ELR (cell line): ENCODE measurements at regions not wholly inside any gene's neighbourhood (a gene's known extent, or its start where the extent isn't known, plus 50 kb on each side); places are given as distances from the start of the nearest gene placed in this dataset.
"Not testable (repeated sequence)": the region's sequence is repeated elsewhere in the genome, so short reads cannot be mapped to it uniquely, and the experiment has no call there.

Experiments
- DNase-seq: peaks from one replicate; pipeline ENCODE4 v3.0.0-alpha.2; 2015; ENCODE audit warnings: low read depth

DNA sequence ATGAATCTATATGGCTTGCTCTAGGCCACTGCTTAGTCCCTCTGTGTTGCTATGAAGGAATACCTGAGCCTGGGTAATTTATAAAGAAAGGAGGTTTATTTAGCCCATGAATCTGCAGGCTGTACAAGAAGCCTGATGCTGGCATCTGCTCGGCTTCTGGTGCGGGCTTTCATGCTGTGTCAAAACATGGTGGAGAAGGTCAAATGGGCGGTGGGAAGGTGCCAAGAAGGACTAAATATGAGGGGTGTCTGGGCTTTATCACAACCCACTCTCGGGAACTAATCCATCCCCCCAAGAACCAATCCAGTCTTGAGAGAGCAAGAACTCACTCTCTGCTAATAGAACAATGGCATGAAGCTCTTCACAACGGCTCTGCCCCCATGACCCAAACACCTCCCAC is 481.6 kb downstream of the EIPR1 start:
- no peak for DNase-seq

DNA sequence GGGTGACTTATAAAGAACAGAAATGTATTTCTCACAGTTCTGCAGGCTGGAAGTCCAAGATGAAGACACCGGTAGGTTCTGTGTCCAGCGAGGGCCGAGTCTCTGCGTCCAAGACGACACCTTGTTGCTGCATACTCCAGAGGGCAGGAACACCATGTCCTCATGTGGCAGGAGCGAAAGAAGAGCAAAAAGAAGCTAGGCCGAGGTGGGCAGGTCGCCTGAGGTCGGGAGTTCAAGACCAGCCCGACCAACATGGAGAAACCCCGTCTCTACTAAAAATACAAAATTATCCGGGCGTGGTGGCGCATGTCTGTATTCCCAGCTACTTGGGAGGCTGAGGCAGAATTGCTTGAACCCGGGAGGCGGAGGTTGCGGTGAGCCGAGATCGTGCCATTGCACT is 483.6 kb downstream of the EIPR1 start:
- DNase-seq: not testable (repeated sequence)

DNA sequence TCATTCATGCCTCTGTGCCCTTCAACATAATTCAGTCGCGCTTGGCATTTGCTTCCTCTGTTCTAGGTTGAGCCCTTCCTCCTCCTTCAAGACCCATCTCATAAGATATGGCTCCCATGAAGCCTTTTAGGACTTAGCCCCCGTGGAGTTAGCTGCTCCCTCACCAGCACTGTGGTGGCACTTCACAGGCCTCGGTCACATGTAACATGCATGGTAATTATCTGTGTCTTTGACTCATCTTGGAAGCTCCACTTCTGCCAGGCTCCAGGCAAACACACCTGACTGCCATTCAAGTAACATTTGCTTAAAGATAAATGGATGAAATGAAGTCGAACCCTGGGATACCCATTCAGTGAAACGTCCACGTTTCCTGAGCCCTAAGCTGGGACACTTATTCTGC is 484.7 kb downstream of the EIPR1 start:
- DNase-seq: no peak

DNA sequence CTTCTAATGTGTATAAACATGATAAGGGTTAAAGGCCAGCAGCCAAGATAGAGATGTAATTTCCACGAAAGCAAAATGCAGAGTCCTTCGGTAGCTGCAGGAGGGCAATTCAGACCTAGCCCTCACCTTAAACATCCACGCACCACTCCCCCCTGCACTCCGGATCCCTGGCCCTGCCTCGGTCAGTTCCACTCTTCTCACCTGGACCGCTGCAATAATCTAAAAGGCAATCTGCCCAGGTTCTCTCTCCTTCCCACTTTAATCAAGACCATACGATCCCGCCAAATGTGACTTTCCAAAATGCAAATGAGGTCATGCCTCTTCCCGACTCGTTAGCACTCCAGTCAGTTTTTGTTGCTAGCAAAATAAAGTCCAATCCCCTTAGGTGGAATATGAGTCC is 485.2 kb downstream of the EIPR1 start:
- no peak for DNase-seq

DNA sequence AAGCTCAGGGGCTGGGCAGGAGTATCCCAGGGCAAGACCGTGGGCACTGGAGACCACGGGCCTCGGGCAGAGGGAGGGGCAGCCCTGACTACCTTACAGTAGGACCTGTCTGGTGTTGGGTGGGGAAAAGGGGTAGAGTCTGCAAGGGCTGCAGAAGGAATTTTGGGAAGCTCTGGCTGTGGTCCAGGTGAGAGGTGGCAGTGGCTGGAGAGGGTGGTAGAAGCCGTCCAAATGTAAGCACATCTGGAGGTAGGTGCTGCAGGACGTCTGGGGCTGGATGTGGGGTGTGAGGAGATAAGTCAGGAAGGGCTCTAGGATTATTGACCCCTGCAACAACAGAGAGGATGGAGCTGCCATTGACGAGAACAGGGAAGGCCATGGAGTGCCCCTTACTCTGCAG is 486.7 kb downstream of the EIPR1 start:
- DNase-seq: no peak

DNA sequence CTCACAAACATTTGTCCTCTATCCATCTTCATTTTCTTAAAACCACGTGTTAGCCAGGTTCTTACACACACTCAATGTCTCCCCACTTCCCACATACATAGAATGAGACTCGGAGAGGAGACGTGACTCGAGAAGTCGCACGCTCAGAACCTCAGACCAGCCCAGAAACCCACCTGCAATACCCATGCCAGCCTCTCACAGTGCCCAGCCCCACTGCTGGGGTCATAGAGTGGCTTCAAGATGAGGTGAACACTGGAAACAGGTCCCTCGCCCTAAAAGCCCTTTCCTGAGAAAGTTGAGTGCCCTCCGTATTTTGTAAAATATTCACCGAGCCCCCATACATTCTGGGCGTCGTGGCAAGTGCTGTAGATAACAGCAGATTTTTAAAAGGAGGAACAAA is 487.4 kb downstream of the EIPR1 start:
- no peak for DNase-seq

DNA sequence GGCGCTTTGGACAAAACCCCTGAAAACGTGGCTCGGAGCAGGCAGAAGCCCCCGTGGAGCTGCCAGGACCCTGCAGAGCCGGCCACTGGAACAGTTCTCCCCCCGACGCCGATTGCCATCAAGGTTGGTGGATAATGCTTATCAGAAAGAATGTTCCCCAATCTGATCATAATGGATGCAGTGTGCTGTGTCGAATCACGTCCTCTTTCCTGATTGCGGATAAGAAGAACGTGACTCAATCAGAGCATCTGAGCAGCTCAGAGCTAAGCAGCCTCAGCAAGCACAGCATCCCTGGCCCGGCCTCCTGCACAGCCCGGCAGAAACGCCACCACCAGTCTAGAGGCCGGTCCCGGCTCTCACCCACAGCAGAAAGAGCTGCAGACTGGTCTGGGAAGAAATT is 488.0 kb downstream of the EIPR1 start:
- no peak for DNase-seq

DNA sequence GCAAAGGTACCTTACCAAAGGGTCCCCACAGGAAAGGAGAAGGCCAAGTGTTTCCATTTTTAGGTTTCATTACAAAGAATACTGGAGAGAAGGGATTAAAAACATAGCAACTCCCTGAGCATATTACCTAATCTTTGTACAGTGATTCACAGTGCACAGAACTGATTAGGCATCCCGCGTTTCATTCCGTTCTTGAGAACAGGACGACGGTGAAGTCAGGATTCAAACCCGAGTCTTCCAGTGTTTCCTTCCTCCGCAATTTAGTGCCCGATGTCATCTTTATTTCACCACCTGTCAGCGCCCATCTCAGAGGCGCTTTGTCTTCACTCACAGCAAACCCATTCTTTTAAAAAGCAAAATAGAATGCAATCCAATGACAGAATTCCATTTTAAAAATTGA is 488.5 kb downstream of the EIPR1 start:
- no peak for DNase-seq

DNA sequence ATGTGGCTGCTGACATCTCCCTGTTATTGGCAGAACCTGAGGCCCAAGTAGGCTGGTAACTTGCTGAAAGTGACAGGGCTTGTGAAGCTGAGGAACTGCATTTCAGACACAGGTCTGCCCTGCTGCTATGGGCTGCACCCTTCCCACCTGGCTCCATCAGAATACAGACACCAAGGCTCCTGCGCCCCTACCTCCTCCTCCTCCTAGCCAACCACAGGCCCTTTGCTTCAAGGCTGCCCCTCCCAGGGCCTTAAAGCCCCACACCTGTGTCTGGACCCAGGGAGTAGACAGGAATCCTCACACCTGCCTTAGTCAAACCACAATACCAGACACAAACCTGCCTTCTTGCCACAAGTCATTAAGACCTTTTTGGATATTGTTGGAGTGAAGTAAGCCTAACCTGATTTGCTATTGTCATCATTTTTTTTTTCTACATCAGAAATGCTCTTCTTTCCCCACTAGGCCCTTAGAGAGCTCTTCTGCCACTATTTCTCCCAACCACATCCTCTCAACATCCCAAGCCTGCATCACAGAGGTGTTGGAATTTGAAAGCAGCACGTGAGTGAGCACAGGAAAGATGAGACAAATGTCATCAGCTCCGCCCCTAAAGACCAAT is 489.7 kb downstream of the EIPR1 start:
- DNase-seq: no peak

DNA sequence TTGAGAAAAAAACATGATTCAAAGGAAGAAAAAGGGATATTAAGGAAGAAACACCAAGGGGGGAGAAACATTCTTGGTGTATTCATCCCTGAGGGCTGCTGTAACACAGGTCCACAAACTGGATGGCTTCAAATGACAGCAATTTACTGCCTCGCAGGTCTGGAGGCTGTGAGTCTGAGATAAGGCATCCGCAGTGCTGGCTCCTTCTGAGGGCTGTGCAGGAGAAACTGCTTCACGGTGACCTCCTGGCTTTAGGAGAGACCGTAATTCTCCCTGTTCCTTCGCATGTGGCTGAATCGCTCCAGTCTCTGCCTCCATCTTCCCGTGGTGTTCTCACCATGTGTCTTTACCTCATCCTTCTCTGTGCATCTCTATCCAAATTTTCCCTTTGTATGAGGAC is 490.7 kb downstream of the EIPR1 start:
- no peak for DNase-seq

DNA sequence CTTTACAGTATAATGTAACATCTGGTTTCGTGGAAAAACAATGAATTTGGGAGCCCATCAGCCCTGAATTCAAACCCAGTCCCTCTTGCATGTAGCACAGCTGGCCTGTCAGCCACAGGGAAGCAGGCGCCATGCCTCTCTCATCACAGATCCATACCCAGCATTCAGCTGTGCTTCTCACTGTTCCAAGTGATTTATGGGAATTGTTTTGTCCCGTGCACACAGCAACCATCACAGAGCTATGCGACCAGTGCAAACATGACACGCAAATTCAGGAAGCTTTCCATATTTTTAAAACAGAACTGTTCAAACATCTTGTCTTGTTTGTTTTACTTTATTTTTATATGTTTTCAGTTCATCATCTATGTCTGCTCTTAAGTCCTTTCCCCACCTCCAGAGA is 496.1 kb downstream of the EIPR1 start:
- no peak for DNase-seq

DNA sequence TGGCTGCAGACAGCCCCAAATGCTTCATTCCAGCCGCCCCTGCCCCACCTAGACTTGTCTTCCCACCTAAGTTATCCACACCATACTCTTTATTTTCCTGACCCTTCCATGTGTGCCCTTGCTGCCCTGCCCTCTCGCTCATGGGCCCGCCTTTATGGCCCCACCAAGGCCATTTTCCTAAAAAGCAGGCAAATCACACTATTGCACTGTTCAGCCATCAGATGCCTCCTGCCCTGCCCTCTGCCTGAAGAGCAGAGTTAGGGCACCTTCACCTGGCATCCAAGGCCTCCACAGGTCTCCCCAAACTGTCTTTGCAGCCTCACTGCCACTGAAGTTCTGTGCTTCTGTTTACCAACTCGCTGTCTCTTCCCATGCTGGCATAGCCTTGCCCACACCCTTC is 496.7 kb downstream of the EIPR1 start:
- no peak for DNase-seq

DNA sequence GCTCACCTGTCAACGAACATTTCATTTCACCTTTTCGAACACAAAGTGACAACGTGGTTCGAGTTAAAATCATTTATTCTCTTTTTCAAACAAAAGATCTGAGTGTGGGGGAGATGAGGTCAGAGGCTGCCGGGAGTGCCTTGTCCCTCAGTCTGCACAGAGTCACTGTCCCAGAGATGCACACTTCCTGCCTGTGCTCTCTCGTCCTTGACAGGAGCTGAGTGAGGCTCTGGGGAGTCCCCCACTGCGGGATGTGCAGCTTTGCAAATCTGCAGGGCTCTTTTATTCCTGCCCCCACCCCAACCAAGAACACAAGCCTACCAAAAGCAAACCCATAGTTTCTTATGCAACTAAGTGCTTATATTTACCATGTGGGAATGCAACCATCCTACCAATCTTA is 497.8 kb downstream of the EIPR1 start:
- DNase-seq: no peak

DNA sequence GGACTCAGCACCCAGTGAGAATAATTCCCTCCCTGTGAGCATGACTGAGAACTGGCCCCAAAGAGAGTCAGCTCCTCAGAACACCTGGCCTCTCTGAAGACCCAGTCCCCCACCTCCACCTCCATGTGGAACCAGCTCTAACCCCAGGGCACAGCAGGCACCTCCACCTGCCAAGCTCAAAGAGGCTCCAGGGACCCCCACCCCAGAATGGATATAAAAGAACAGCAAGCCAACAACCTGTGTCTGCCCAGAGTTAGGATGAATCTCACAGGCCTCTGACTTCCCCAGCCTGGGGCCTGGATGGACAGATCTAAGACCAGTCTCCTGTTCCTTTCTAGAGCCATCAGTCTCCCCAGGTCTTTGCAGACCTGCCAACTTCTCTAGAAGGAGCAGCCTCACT is 498.5 kb downstream of the EIPR1 start:
- DNase-seq: no peak

DNA sequence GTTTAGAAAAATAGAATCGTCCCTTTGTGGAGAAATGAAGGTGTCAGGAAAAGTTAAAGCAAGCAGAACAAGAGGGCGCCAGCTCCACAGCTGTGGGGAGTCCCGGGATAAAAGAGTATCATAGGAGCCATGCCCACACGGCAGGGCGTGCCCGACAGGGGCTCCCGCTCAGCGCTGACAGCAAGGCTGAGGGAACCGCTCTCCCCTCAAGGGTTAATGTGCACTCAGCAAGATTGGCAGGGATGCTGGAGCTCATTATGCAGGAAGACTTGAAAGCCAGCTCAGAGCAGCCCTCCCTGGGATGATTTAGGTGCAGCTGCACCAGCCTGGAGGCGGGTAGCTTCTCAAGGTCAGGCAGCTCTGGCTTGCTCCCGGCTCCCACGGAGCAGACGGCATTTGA is 500.2 kb downstream of the EIPR1 start:
- no peak for DNase-seq

DNA sequence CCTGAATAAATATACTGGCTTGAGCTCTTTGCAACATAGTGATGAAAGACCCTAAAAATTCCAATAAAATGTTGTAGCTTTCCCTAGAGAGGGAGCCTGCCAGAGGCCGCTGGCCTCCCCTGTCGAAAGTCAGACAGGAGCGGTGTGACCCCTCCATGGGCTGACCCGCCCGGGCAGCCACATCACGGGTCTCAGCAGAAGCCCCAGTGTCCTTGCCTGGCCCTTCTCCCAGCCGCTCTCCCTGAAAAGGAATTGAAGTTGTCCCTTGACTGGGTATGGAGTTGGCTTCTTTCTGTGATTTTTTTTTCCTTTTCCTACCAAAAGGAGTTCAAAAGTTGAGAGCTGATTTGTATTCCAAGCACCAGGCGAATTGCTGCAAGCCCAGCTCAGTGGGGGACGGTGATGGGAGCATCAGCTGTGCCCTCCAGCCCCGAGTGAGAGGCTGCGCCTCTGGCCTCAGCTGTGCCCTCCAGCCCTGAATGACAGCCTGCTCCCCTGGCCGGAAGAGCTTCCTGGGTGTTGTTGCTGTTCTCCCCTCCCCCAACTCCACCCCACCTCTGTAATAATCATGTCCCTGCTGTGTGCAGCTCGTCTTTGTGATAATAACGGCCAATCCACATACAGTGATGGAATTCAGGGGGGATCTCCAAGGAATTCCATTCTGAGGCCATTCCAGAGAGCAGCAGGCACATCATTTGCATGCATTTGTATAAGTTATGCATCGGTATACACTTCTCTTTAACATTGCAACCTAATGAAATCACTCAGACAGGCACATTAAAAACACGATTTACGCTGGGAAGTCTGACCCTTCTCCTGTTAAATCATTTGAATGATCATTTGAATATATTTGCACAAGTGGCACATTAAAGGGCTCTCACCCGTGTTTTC is 501.0 kb downstream of the EIPR1 start:
- no peak for DNase-seq

DNA sequence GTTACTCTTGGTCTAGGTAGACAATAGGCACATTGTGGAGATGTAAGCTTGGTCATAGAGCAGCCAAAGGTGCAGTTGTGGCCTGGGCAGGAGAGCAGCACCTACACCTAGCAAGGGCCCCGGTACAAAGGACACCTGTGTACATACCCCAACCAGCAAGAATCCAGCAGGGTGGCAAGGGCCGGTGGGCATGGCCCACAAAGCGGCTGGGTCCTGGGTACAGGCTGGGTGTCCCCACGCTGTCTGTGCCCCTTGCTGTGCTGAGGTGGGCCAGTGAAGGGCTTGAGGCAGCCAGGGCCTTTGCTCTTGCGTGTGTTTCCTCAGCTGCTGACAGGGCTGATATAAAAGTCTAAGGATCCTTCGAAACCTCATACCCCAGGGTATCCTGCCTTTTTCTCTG is 501.8 kb downstream of the EIPR1 start:
- no peak for DNase-seq

DNA sequence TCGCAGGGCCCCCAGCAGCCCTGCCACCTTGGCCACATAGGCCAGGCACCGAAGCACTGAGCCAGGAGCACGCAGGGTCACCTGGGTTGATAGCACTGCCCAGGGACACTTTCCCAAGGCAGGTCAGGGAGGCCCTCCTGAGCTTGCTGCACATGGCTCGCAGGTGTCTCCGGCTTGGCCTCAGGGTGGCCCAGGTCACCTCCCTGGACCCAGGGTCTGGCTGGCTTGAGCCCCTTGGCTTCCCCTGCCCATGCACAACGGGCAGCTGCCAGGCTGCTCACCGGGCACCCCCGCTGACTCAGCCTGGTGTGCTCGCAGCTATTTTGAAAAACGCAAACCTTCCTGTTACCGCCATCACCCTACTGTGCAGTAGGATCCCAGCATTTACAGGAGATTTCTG is 502.3 kb downstream of the EIPR1 start:
- DNase-seq: no peak

DNA sequence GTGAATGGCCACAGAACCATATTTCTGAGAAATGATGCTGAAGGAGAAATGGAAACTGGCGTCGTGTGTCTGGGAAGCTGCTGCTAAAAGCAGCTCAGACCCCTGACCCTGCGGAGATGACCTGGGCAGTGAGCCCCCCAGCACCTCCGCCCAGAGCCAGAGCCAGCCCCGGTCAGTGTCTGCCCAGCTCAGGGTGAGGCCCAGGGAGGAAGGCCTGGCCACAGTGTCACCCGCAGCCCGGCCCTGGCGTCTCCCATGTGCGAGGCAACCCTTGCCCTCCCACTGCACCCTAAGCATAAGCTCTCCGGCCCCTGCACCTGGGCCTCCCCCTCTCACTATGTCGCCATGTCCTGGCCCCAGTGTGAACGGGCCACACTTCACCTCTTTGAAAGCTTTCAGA is 502.8 kb downstream of the EIPR1 start:
- no peak for DNase-seq

DNA sequence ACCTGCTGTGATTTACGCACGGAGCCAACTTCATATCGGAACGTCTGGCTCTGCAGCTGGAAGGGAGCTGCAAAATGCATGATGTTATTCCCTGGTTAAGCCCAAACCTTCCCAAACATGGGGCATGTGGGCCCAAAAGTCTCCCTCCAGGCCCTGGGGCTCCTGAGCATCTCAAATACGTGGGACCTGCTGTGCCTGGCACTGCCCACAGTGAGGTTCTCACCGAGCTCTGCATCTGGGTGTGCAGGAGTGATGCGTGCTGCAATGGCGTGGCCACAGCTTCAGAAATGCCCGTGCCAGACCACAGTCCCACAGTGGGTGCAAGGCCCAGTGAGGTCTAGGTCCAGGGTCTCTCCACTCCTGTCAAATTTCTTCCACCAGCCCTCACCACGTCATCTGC is 503.3 kb downstream of the EIPR1 start:
- DNase-seq: no peak

DNA sequence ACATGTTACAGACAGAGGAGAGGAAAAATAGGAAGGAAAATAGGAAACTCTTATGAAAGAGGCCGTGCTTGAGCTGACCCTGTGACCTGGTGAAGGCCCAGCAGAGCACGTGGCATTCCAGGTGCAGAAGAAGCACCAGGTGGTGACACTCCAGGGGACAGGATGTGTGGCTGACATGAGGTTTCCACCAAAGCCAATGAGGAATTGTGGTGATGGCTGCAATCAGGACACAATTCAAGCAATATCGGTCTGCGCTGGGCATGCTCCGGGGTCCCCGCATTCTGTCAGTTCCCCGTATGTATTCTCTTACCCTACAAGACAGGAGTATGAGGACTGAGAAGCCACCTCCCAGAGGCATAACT is 504.2 kb downstream of the EIPR1 start:
- DNase-seq: no peak

DNA sequence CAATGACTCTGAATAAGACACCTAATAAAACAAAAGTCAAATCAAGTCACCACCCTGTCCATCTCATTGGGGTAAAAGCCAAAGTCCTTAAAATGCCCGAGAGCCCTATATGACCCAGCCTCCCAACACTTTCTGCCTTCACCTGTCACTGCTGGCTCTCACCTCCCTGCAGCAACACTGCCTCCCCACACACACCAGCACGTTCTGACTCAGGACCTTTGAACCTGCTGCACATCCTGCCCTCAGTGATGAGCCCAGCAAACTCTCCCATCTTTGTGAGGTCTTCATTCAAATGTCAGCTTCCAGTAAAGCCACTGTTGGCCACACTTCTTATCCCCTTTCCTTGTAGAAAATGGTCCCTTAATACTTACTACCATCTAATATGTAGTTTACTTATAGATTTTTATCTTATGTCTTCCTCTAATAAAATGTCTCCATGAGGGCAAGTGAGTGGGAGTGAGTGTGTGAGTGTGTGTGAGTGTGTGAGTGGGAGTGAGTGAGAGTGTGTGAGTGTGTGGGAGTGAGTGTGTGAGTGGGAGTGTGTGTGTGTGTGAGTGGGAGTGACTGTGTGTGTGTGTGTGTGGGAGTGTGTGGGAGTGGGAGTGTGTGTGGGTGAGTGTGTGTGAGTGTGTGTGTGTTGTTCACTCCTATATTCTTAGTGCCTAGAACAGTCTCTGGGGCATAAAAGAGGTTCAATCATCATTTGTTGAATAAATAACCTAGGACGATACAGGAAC is 504.7 kb downstream of the EIPR1 start:
- DNase-seq: no peak

DNA sequence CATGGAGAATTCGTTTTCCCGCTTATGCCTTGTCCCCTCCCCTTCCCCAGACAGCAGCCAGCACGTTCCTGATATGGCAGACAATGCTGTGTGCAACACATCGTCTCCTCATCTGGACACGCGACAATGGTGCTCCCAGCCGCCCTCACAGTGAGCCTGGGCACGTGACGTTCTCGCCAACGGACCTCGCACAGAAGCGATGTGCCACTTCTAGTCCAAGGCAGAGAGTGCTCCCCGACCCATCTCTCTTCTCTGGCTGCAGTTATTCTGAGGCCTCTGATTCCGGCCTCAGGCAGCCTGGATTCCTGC is 505.4 kb downstream of the EIPR1 start:
- DNase-seq: no peak
